Left ventricle myocardium inferior (tissue), 1 donor: ENCODE measurements at regions not wholly inside any gene's neighbourhood (a gene's known extent, or its start where the extent isn't known, plus 50 kb on each side); places are given as distances from the start of the nearest gene placed in this dataset.

Experiments used
- DNase-seq: peaks from one replicate; pipeline ENCODE4 v3.0.0-alpha.2; 2020
- H3K27ac ChIP-seq: fragments of 200-600 bp; replicated peaks from 2 replicates; pipeline ENCODE4 v1.8.0; 2021
- H3K27me3 ChIP-seq: fragments of 200-600 bp; 2 replicates; pipeline ENCODE4 v1.8.0; 2021; ENCODE audit warnings: low read depth
- H3K36me3 ChIP-seq: fragments of 200-600 bp; 2 replicates; pipeline ENCODE4 v1.8.0; 2021
- H3K4me1 ChIP-seq: fragments of 200-600 bp; 2 replicates; pipeline ENCODE4 v1.8.0; 2021
- H3K4me3 ChIP-seq: fragments of 200-600 bp; 2 replicates; pipeline ENCODE4 v1.8.0; 2021; ENCODE audit warnings: mild to moderate bottlenecking, moderate library complexity
- H3K9me3 ChIP-seq: fragments of 200-600 bp; replicated peaks from 2 replicates; pipeline ENCODE4 v1.8.0; 2021
- intact Hi-C: fragments of 100-400 bp; cut with micrococcal nuclease; formaldehyde crosslinking; loops from one replicate; pipeline ENCODE4 v1.11.0; 2022
- TF ChIP-seq, protein P1 (sequence below): fragments of 200-600 bp; IDR thresholded peaks from 2 replicates; pipeline ENCODE4 v1.8.0; 2021; ENCODE audit warnings: antibody characterized with exemption, mild to moderate bottlenecking, borderline replicate concordance
- donor health status: DM: no; HTN: yes; CAD: no; lungs with severe emphysema.

GRCh38 chr4:1462768-1463075, 56.5 kb upstream of the NKX1-1 start:
- intact Hi-C loops: no loop called here
- no peak overlapping the region for H3K27ac ChIP-seq
- H3K36me3 ChIP-seq: no peaks in the 10 kb centered on the region
- TF ChIP-seq, protein P1, sequence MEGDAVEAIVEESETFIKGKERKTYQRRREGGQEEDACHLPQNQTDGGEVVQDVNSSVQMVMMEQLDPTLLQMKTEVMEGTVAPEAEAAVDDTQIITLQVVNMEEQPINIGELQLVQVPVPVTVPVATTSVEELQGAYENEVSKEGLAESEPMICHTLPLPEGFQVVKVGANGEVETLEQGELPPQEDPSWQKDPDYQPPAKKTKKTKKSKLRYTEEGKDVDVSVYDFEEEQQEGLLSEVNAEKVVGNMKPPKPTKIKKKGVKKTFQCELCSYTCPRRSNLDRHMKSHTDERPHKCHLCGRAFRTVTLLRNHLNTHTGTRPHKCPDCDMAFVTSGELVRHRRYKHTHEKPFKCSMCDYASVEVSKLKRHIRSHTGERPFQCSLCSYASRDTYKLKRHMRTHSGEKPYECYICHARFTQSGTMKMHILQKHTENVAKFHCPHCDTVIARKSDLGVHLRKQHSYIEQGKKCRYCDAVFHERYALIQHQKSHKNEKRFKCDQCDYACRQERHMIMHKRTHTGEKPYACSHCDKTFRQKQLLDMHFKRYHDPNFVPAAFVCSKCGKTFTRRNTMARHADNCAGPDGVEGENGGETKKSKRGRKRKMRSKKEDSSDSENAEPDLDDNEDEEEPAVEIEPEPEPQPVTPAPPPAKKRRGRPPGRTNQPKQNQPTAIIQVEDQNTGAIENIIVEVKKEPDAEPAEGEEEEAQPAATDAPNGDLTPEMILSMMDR: no peak
- no peak for DNase-seq
- H3K4me3 ChIP-seq: no peak overlapping the region
- H3K27me3 ChIP-seq: peaks cover 91% of the 10 kb centered on the region
- no peaks in the 10 kb centered on the region for H3K9me3 ChIP-seq
- no peaks in the 10 kb centered on the region for H3K4me1 ChIP-seq

DNA sequence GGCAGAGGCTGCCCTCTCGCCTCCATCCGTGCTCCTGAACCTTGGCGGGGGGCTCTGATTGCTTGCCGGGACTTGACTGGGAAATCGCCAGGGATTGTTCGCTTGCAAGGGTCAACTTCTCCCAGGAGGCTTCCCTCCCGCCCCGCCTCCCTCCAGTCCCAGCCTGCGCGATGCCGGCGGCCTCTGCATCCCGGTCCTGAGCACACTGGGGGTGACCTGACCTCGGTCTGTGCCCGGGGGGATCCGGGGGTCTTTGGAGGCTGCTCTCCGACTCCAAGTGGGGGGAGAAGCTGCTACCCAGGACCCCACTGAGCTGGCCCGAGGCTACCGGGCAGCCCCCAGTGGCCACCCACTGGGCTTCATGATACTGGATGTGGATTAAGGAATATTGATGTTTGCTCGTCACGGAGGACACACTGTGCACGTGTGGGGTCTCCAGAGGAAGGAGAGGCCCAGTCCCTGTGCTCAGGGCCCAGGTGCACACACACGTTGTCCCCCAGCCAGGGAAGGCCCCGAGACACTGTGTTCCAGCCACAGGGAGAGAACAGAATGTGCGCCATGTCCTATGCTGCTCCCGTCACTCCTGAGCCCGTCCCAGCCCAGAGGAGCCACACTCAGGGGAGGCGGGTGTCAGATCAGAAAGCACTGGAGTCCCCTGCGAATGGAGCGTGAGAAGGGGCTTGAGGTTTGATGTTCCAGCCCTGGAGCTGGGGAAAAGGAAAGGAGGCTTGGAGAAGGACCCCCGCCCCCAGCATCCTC, 55.9 kb upstream of the NKX1-1 start:
- Histone ChIP-seq H3K4me3 (no peak overlapping the region), H3K36me3 (no peaks in the 10 kb centered on the region), H3K27ac (no peak overlapping the region), H3K27me3 (peaks cover 96% of the 10 kb centered on the region), H3K9me3 (no peaks in the 10 kb centered on the region), H3K4me1 (no peaks in the 10 kb centered on the region)
- DNase-seq: no peak
- TF ChIP-seq, protein P1: no peak
- intact Hi-C loops: no loop called here

GRCh38 chr4:1460967-1461868, 55.0 kb upstream of the NKX1-1 start:
- DNase-seq: no peak
- H3K27me3 ChIP-seq: peaks cover 95% of the 10 kb centered on the region
- TF ChIP-seq, protein P1: no peak
- H3K4me1 ChIP-seq: no peaks in the 10 kb centered on the region
- H3K36me3 ChIP-seq: no peaks in the 10 kb centered on the region
- H3K9me3 ChIP-seq: no peaks in the 10 kb centered on the region
- no peak overlapping the region for H3K4me3 ChIP-seq
- intact Hi-C loops: no loop called here
- H3K27ac ChIP-seq: no peak overlapping the region

DNA sequence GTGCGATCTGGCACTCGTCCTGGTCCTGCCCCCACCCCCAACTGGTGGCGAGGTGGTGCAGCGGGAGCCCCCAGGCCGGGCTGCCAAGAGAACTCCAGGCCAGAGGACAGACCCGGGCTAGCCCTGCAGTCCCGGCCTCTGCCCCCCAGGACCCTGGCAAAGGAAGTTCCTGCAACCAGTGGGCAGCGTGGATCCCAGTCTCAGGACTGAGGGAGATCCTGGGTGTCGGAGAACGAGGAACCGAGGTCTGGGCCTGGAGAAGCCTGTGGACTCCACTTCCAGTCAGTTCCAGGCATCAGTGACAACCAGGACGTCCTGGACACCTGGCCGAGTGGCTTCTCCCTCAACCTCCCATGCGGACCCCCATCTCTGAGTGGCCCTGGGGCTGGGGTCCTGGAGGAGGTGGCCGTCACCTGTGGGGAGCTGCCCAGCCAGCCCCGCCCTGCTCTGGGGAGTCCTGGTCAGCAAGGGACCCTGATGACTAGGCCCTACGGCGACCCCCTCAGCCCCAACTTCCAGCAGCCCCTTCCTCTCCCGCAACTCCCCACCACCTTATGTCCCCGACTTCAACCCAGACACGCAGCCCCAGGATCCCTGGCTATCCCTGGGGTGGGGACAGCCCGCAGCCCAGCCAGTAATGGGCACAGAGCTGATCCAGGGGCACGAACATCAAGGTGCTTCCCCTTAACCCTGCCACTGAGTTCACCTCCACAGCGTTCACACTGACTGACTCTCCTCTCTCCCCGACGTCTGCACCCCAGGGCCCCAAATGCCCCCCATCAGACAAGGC, 53.7 kb upstream of the NKX1-1 start:
- H3K36me3 ChIP-seq: no peaks in the 10 kb centered on the region
- no peak overlapping the region for H3K27ac ChIP-seq
- TF ChIP-seq, protein P1: no peak
- H3K4me3 ChIP-seq: no peak overlapping the region
- peaks cover 90% of the 10 kb centered on the region for H3K27me3 ChIP-seq
- DNase-seq: no peak
- intact Hi-C loops: no loop called here
- H3K4me1 ChIP-seq: no peaks in the 10 kb centered on the region
- H3K9me3 ChIP-seq: no peaks in the 10 kb centered on the region

- Histone ChIP-seq H3K4me3 (no peak overlapping the region), H3K27ac (no peak overlapping the region), H3K4me1 (no peaks in the 10 kb centered on the region), H3K9me3 (no peaks in the 10 kb centered on the region), H3K36me3 (no peaks in the 10 kb centered on the region), H3K27me3 (peaks cover 85% of the 10 kb centered on the region)
- no peak for DNase-seq
- TF ChIP-seq, protein P1: no peak
- intact Hi-C loops: no loop called here
Measured at GRCh38 chr4:1459081-1459721, 53.0 kb upstream of the NKX1-1 start.
